SKM-1 treated with dmso at 0.1 percent for 144 hours (cell line): ENCODE measurements at regions not wholly inside any gene's neighbourhood (a gene's known extent, or its start where the extent isn't known, plus 50 kb on each side); places are given as distances from the start of the nearest gene placed in this dataset.
"Not testable (repeated sequence)": the region's sequence is repeated elsewhere in the genome, so short reads cannot be mapped to it uniquely, and the experiment has no call there.

Source experiments
- DNase-seq: peaks from one replicate; lab custom pipeline; 2025; ENCODE audit not compliant: unreplicated experiment; lab: John Stamatoyannopoulos, UW

GRCh38 chr2:7696556-7696955, 779.3 kb downstream of the RNF144A start:
- not testable (repeated sequence) for DNase-seq

GRCh38 chr2:7697052-7697451, 779.8 kb downstream of the RNF144A start:
- no peak for DNase-seq

- no peak for DNase-seq
These were observed 784.6 kb downstream of the RNF144A start for GRCh38 chr2:7701791-7702190.

GRCh38 chr2:7703048-7703447, 785.8 kb downstream of the RNF144A start:
- no peak for DNase-seq

GRCh38 chr2:7703543-7704144, 786.4 kb downstream of the RNF144A start:
- no peak for DNase-seq

- DNase-seq = no peak
These were observed 787.2 kb downstream of the RNF144A start for GRCh38 chr2:7704296-7704865.

GRCh38 chr2:7706791-7707190, 789.6 kb downstream of the RNF144A start:
- DNase-seq = no peak

GRCh38 chr2:7707723-7708122, 790.5 kb downstream of the RNF144A start:
- no peak for DNase-seq

GRCh38 chr2:7709907-7710306, 792.7 kb downstream of the RNF144A start:
- DNase-seq = no peak

- no peak for DNase-seq
These were observed 794.0 kb downstream of the RNF144A start for GRCh38 chr2:7711167-7711566.

- DNase-seq = no peak
These were observed 802.7 kb downstream of the RNF144A start for GRCh38 chr2:7719876-7720275.

GRCh38 chr2:7721413-7721995, 804.3 kb downstream of the RNF144A start:
- no peak for DNase-seq

- DNase-seq = no peak
These were observed 805.1 kb downstream of the RNF144A start for GRCh38 chr2:7722212-7722910.

GRCh38 chr2:7724336-7724735, 807.1 kb downstream of the RNF144A start:
- DNase-seq = no peak

- DNase-seq = no peak
These were observed 808.1 kb downstream of the RNF144A start for GRCh38 chr2:7725171-7725849.

GRCh38 chr2:7725850-7726242, 808.6 kb downstream of the RNF144A start:
- DNase-seq = no peak

GRCh38 chr2:7726989-7727388, 809.8 kb downstream of the RNF144A start:
- no peak for DNase-seq

GRCh38 chr2:7728388-7728787, 811.2 kb downstream of the RNF144A start:
- no peak for DNase-seq

- no peak for DNase-seq
These were observed 813.2 kb downstream of the RNF144A start for GRCh38 chr2:7730449-7730848.

- DNase-seq = no peak
These were observed 813.8 kb downstream of the RNF144A start for GRCh38 chr2:7730990-7731389.

GRCh38 chr2:7732497-7732896, 815.3 kb downstream of the RNF144A start:
- DNase-seq = no peak
